GM12891 (cell line): ENCODE measurements at regions not wholly inside any gene's neighbourhood (a gene's known extent, or its start where the extent isn't known, plus 50 kb on each side); places are given as distances from the start of the nearest gene placed in this dataset.

Source experiments
- PAX5 ChIP-seq: IDR thresholded peaks from 2 replicates; pipeline ENCODE4 v1.6.1; 2011; ENCODE audit warnings: low read length, moderate library complexity, mild to moderate bottlenecking; ENCODE audit not compliant: insufficient read depth, severe bottlenecking
- POLR2A ChIP-seq: IDR thresholded peaks from 2 replicates; pipeline ENCODE4 v1.6.1; 2011; ENCODE audit warnings: low read depth, low read length, control low read depth
- POLR2AphosphoS5 ChIP-seq: IDR thresholded peaks from 2 replicates; pipeline ENCODE4 v1.6.1; 2011; ENCODE audit warnings: low read depth, low read length, control low read depth
- SPI1 ChIP-seq: IDR thresholded peaks from 2 replicates; pipeline ENCODE4 v1.6.1; 2011; ENCODE audit warnings: low read depth, low read length, control low read depth

DNA sequence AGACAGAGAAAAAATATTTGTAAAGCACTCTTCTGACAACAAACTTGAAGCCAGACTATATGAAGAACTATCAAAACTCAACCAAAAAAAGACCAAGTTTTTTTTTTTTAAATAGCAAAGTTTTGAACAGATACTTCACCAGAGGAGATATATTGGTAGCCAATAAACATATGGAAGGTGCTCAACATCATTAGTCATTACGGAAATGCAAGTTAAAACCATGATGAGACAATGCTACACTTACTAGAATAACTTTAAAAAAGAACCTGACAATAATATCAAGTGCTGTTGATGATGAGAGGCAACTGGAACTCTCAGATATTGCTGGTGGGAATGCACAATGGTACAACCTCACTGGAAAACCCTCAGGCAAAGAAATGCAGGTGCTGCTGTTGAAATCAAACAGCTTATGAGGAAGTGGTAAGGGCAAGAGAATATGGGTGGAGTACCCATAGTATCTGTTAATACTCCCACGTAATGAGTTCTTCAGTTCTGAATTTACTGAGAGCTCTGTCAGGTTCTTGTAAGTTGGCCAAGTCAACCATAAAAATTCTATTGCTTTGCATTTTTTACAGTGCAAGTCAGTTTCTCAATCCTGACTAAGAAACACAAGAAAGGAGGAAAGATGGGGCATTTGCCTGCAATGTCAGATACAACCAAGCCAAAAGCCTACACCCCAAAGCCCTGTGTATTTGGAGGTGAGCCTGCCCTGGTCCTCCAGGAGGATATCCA lies 87.3 kb upstream of the GNAQ start:
- no peak for TF ChIP-seq POLR2AphosphoS5
- no peak for TF ChIP-seq PAX5
- no peak for TF ChIP-seq POLR2A
- peak; percentile 96 for TF ChIP-seq SPI1
